Gastroesophageal sphincter (tissue), 4 donors: ENCODE measurements at regions not wholly inside any gene's neighbourhood (a gene's known extent, or its start where the extent isn't known, plus 50 kb on each side); places are given as distances from the start of the nearest gene placed in this dataset.

Experiments
- ATAC-seq: fragments of 150-250 bp; one replicate; pipeline ENCODE4 v1.9.1; 2016; ENCODE audit warnings: mild to moderate bottlenecking, moderate library complexity
- H3K27ac ChIP-seq, 4 donors: fragments of 200-600 bp; sonication (generic) in 3 of 4; 1 replicate in 3 of 4; 2 replicates in 1 of 4; pipeline ENCODE4 v1.5.1; 2016 to 2019
- H3K27me3 ChIP-seq: fragments of 200-600 bp; sonication (generic); one replicate; pipeline ENCODE4 v1.5.1; 2019
- H3K36me3 ChIP-seq, 2 donors: fragments of 200-600 bp; sonication (generic); one replicate each; pipeline ENCODE4 v1.5.1; 2019; ENCODE audit warnings: control low read depth in 1 of 2
- H3K4me1 ChIP-seq, 3 donors: fragments of 200-600 bp; sonication (generic); 1 replicate in 2 of 3; 2 replicates in 1 of 3; pipeline ENCODE4 v1.5.1; 2016 to 2019; ENCODE audit warnings: control low read depth in 2 of 3
- H3K4me3 ChIP-seq, 2 donors: fragments of 200-600 bp; sonication (generic); one replicate each; pipeline ENCODE4 v1.5.1; 2019; ENCODE audit warnings: mild to moderate bottlenecking in 1 of 2, moderate library complexity in 1 of 2
- H3K9me3 ChIP-seq, 3 donors: fragments of 200-600 bp; sonication (generic); one replicate each; pipeline ENCODE4 v1.5.1; 2017 to 2019; ENCODE audit warnings: control low read depth in 2 of 3
- EP300 ChIP-seq: sonication (generic); formaldehyde crosslinking; IDR thresholded peaks from one replicate; pipeline ENCODE4 v1.6.1; 2017; ENCODE audit warnings: antibody characterized with exemption, mild to moderate bottlenecking
- POLR2A ChIP-seq, 2 donors: fragments of 450-650 bp; IDR thresholded peaks; one replicate each; pipeline ENCODE4 v1.6.1; 2017; ENCODE audit warnings: antibody characterized with exemption in 2 of 2, mild to moderate bottlenecking in 2 of 2, moderate library complexity in 1 of 2
- POLR2AphosphoS5 ChIP-seq: sonication (generic); formaldehyde crosslinking; IDR thresholded peaks from one replicate; pipeline ENCODE4 v1.6.1; 2017; ENCODE audit warnings: antibody characterized with exemption
- WGBS, 2 donors: methylation state at CpG; one replicate each; pipeline ENCODE4 v1.1.5; 2018; ENCODE audit warnings: low coverage in 1 of 2; 5-methylcytosine and 5-hydroxymethylcytosine counted together
- TF ChIP-seq, protein P1 (sequence below), 4 experiments: fragments of 200-600 bp in 2 of 4; fragments of 450-650 bp in 2 of 4; sonication (generic) in 1 of 4; IDR thresholded peaks; one replicate each; pipeline ENCODE4 v1.5.1; 2017 to 2019; ENCODE audit warnings: antibody characterized with exemption in 4 of 4, mild to moderate bottlenecking in 2 of 4, moderate library complexity in 2 of 4

DNA sequence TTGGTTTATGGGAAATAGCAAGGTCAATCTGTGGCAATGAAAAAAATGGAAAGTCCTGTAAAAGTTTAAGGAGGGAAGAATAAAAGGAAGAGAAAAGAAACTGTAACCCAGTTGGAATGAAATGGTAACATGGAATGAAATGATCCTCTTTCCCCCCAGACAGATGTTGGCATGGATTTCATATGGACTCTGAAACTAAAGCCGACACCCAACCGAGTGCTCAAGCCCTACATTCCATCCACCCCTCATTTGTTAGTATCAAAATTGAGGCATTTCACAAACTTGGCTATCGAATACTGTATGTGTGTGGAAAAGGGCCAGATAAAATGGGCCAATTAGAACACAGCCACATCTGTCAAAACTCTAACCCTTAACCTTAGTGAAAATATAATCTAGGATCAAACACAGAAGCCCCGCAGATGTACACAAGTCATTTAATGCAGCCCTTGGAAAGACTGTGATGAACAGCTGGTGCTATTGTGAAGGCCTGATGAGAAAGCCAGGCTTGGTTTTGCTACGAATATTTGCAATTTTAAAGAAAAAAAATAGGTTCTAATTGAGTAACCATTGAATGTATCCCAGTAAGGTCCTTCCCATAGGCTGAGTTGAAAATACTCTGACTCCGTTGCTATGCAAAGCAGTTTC is 72.6 kb upstream of the RGL1 start:
- no peak for TF ChIP-seq POLR2A (IDR thresholded peaks at IDR 0.05)
- TF ChIP-seq, protein P1, sequence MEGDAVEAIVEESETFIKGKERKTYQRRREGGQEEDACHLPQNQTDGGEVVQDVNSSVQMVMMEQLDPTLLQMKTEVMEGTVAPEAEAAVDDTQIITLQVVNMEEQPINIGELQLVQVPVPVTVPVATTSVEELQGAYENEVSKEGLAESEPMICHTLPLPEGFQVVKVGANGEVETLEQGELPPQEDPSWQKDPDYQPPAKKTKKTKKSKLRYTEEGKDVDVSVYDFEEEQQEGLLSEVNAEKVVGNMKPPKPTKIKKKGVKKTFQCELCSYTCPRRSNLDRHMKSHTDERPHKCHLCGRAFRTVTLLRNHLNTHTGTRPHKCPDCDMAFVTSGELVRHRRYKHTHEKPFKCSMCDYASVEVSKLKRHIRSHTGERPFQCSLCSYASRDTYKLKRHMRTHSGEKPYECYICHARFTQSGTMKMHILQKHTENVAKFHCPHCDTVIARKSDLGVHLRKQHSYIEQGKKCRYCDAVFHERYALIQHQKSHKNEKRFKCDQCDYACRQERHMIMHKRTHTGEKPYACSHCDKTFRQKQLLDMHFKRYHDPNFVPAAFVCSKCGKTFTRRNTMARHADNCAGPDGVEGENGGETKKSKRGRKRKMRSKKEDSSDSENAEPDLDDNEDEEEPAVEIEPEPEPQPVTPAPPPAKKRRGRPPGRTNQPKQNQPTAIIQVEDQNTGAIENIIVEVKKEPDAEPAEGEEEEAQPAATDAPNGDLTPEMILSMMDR (IDR thresholded peaks at IDR 0.05): no peak
- TF ChIP-seq POLR2AphosphoS5: no peak
- no peak for TF ChIP-seq EP300
- Histone ChIP-seq H3K4me3 (no peak overlapping the region), H3K4me1 (peaks cover 0 to 28% (median 4%) of the 10 kb centered on the region in 3 donors), H3K36me3 (no peaks in the 10 kb centered on the region), H3K27me3 (no peaks in the 10 kb centered on the region), H3K27ac (no peak overlapping the region), H3K9me3 (no peaks in the 10 kb centered on the region)
- WGBS, 2 donors: 61 to 95% methylated on average over 4 to 5 of the region's 6 CpGs
- ATAC-seq: no peak

- no peak overlapping the region for H3K4me3 ChIP-seq
- WGBS, 2 donors: 71 to 84% methylated on average over 2 of the region's 2 CpGs
- H3K4me1 ChIP-seq: peaks cover 0 to 27% (median 4%) of the 10 kb centered on the region in 3 donors
- ATAC-seq: no peak
- TF ChIP-seq, protein P1 (IDR thresholded peaks at IDR 0.05): no peak
- no peak for TF ChIP-seq POLR2AphosphoS5
- TF ChIP-seq POLR2A (IDR thresholded peaks at IDR 0.05): no peak
- no peak for TF ChIP-seq EP300
- H3K27ac ChIP-seq: no peak overlapping the region
- H3K36me3 ChIP-seq: no peaks in the 10 kb centered on the region
- no peaks in the 10 kb centered on the region for H3K9me3 ChIP-seq
- H3K27me3 ChIP-seq: no peaks in the 10 kb centered on the region
These were observed 73.9 kb upstream of the RGL1 start for GRCh38 chr1:183730886-183731573.

DNA sequence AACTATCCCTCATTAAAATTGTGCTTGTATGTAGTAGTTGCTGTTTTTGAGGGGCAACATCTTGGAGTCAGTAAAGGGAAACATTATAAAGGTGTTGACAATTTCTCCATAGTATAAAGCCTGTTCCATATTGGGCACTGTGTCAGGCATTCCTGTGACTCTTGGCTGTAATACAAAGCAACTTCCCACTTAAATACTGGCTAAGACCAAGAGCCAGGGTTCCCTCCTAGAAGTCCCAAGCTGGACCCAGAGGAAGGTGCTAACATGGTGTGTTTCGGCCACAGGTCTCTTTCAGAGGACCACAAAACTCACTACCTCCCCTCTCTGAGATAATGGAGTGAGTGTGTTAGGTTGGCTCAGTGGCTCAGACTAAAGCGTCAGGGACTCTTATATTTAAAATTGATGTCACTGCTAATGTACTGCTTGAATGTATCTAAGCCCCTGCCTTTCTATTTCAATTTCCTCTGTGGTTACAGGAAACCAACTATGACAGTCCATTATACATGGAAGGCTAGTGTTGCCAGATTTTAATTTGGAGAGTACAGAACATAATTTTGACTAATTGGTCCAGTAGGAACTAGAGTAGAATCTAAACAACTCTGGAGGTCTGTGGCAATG is 74.7 kb upstream of the RGL1 start:
- no peaks in the 10 kb centered on the region for H3K9me3 ChIP-seq
- WGBS, 2 donors: 92 to 94% methylated on average over 2 of the region's 2 CpGs
- H3K36me3 ChIP-seq: no peaks in the 10 kb centered on the region
- no peak for TF ChIP-seq POLR2AphosphoS5
- TF ChIP-seq EP300: no peak
- TF ChIP-seq, protein P1 (IDR thresholded peaks at IDR 0.05): no peak
- TF ChIP-seq POLR2A (IDR thresholded peaks at IDR 0.05): no peak
- ATAC-seq: no peak
- no peak overlapping the region for H3K27ac ChIP-seq
- H3K4me3 ChIP-seq: no peak overlapping the region
- peaks cover 0 to 19% (median 4%) of the 10 kb centered on the region in 3 donors for H3K4me1 ChIP-seq
- H3K27me3 ChIP-seq: no peaks in the 10 kb centered on the region

DNA sequence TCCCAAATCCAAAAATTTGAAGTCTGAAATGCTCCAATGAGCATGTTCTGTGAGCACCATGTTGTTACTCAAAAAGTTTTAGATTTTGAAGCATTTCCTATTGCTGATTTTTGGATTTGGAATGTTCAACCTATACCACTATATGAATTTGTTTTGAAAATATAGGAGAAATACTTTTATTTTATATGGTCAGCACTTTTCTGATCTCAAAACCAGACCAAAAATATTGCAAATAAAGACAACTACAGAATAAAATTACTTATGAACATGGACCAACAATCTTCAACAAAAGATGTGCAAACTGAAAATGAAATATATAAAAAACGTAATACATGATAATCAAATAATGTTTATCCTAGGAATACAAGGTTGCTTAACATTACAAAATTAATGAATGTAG is 73.7 kb upstream of the APOBEC4 start:
- Histone ChIP-seq H3K9me3 (no peaks in the 10 kb centered on the region), H3K4me1 (no peaks in the 10 kb centered on the region), H3K27ac (no peak overlapping the region), H3K4me3 (no peak overlapping the region), H3K36me3 (no peaks in the 10 kb centered on the region), H3K27me3 (no peaks in the 10 kb centered on the region)
- TF ChIP-seq POLR2AphosphoS5 (no peak), EP300 (no peak), POLR2A (IDR thresholded peaks at IDR 0.05) (no peak)
- TF ChIP-seq, protein P1 (IDR thresholded peaks at IDR 0.05): no peak
- 89 to 93% methylated on average over 1 of the region's 1 CpG for WGBS, 2 donors
- no peak for ATAC-seq
